ENCODE measurements at regions not wholly inside any gene's neighbourhood (a gene's known extent, or its start where the extent isn't known, plus 50 kb on each side); places are given as distances from the start of the nearest gene placed in this dataset.

DNA sequence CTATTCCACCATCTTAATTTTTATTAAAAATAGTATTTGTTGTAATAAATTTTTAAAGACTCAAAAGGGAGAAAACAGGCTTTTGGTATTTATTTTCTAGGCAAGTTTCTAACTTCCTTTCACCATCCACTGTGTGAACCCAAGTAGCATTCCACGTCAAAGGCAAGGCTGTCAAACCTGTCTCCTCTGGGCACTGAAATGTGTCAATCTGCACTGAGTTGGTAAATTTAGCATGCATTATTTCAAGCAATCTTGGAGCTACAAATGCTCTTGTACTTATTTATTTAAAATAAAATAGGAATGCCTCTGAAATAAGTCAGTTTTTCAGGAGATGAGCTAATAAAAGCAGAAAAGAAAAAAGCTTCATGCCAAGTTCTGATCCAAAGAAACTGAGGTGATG, 130.9 kb upstream of the CNTNAP5 start:
- TF ChIP-seq POLR2A (IDR thresholded peaks at IDR 0.05) = no peak
- TF ChIP-seq, protein P1, sequence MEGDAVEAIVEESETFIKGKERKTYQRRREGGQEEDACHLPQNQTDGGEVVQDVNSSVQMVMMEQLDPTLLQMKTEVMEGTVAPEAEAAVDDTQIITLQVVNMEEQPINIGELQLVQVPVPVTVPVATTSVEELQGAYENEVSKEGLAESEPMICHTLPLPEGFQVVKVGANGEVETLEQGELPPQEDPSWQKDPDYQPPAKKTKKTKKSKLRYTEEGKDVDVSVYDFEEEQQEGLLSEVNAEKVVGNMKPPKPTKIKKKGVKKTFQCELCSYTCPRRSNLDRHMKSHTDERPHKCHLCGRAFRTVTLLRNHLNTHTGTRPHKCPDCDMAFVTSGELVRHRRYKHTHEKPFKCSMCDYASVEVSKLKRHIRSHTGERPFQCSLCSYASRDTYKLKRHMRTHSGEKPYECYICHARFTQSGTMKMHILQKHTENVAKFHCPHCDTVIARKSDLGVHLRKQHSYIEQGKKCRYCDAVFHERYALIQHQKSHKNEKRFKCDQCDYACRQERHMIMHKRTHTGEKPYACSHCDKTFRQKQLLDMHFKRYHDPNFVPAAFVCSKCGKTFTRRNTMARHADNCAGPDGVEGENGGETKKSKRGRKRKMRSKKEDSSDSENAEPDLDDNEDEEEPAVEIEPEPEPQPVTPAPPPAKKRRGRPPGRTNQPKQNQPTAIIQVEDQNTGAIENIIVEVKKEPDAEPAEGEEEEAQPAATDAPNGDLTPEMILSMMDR (IDR thresholded peaks at IDR 0.05) = no peak

All from esophagus squamous epithelium (tissue), 4 donors.